ENCODE measurements at regions not wholly inside any gene's neighbourhood (a gene's known extent, or its start where the extent isn't known, plus 50 kb on each side); places are given as distances from the start of the nearest gene placed in this dataset.

DNA sequence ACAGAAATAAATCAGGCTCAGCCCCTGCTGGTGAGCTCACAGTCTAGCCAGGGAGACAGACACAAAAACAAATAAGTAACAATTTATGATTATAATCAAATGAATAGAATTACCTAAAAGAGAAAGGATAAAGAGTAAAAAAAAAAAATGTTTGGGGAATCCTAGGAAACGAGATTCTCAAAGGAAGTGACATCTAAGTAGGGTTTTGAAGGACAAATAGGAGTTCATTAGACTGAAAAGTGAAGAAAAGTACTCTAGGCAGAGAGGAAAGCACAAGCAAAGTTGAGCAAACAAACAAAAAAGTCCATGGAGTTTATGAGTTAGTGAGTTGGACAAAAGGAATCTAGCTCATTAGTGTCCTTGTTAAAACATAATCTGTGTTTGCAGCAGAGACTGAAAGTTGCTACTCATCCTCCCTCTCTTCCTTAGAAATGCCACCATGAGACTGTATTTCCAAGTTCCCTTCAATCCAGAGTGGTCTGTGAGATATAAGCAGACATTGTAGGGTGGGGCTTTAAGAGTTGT, 145.6 kb downstream of the SPATA18 start:
- Histone ChIP-seq H3K9me3 (replicated peaks; ENCODE audit: control insufficient read depth, insufficient read depth, low read length) (no peaks in the 10 kb centered on the region), H3K9ac (replicated peaks; ENCODE audit: extremely low read depth, insufficient read depth, low read length) (no peak overlapping the region), H4K20me1 (replicated peaks; ENCODE audit: control insufficient read depth, extremely low read depth, insufficient read depth, low read length) (no peaks in the 10 kb centered on the region), H3K27ac (ENCODE audit: insufficient read depth, low read depth, low read length) (no peak overlapping the region), H2AFZ (ENCODE audit: low read depth, low read length) (no peak overlapping the region), H3K36me3 (ENCODE audit: control insufficient read depth in 2 of 2, extremely low read depth in 1 of 2, insufficient read depth in 2 of 2, low read length in 2 of 2) (no peaks in the 10 kb centered on the region), H3K4me3 (replicated peaks in 1 of 3; ENCODE audit: insufficient read depth in 1 of 3, low read depth in 1 of 3, low read length in 3 of 3) (no peak overlapping the region), H3K27me3 (ENCODE audit: control insufficient read depth in 2 of 2, insufficient read depth in 2 of 2, low read length in 2 of 2) (no peaks in the 10 kb centered on the region), H3K79me2 (ENCODE audit: control insufficient read depth, insufficient read depth, low read length) (no peaks in the 10 kb centered on the region), H3K9me1 (replicated peaks; ENCODE audit: control insufficient read depth, extremely low read depth, insufficient read depth, low read length) (no peaks in the 10 kb centered on the region), H3K4me2 (ENCODE audit: insufficient read depth, low read length) (no peak overlapping the region), H3K4me1 (ENCODE audit: control insufficient read depth, extremely low read depth, insufficient read depth, low read length) (no peaks in the 10 kb centered on the region)
- TF ChIP-seq, protein P1, sequence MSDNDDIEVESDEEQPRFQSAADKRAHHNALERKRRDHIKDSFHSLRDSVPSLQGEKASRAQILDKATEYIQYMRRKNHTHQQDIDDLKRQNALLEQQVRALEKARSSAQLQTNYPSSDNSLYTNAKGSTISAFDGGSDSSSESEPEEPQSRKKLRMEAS (IDR thresholded peaks at IDR 0.05; ENCODE audit: insufficient read depth, insufficient read length), result no peak
- TF ChIP-seq CTCF (IDR thresholded peaks at IDR 0.05; ENCODE audit: extremely low read depth in 1 of 2, insufficient read depth in 1 of 2, low read depth in 1 of 2, low read length in 2 of 2) (no peak), JUN (IDR thresholded peaks at IDR 0.05; ENCODE audit: borderline replicate concordance, insufficient read depth, insufficient read length, low read depth) (no peak), FOS (IDR thresholded peaks at IDR 0.05; ENCODE audit: borderline replicate concordance, insufficient read depth, low read length) (no peak), POLR2AphosphoS5 (IDR thresholded peaks at IDR 0.05; ENCODE audit: insufficient read depth, low read depth, low read length) (no peak), POLR2A (IDR thresholded peaks at IDR 0.05; ENCODE audit: low read depth, low read length) (no peak), GATA2 (IDR thresholded peaks at IDR 0.05; ENCODE audit: insufficient read depth, insufficient read length, low read depth, low read length) (no peak), MYC (IDR thresholded peaks at IDR 0.05; ENCODE audit: low read depth, low read length) (no peak), EZH2 (IDR thresholded peaks at IDR 0.05; ENCODE audit: borderline replicate concordance, low read depth, low read length, severe bottlenecking) (no peak)
- no peak for DNase-seq (ENCODE audit: low read depth, low spot score)
- ChIA-PET CTCF (no interaction called here), POLR2A (no interaction called here)
- intact Hi-C loops (cut with micrococcal nuclease), result no loop called here
- dilution Hi-C loops (cut with MboI; ENCODE audit: extremely low pct_ligation_motif_present, low sequenced_read_pairs), result no loop called here
- no TSS peak for BruUV-seq (replicated peaks)
- FAIRE-seq, result no peak
